ENCODE measurements at regions not wholly inside any gene's neighbourhood (a gene's known extent, or its start where the extent isn't known, plus 50 kb on each side); places are given as distances from the start of the nearest gene placed in this dataset.
"Not testable (repeated sequence)": the region's sequence is repeated elsewhere in the genome, so short reads cannot be mapped to it uniquely, and the experiment has no call there.

- Histone ChIP-seq H3K4me3 (ENCODE audit: low read length in 3 of 3) (no peak overlapping the region), H3K4me1 (ENCODE audit: control insufficient read depth in 2 of 3, insufficient read depth in 2 of 3, low read depth in 1 of 3, low read length in 3 of 3) (no peaks in the 10 kb centered on the region), H3K27ac (ENCODE audit: low read depth in 2 of 2, low read length in 2 of 2) (no peak overlapping the region), H3K9ac (ENCODE audit: low read length in 3 of 3) (no peak overlapping the region), H3K9me3 (ENCODE audit: control insufficient read depth in 2 of 3, insufficient read depth in 1 of 3, low read length in 3 of 3) (no peaks in the 10 kb centered on the region), H3K36me3 (ENCODE audit: control insufficient read depth in 2 of 3, insufficient read depth in 3 of 3, low read length in 3 of 3) (no peaks in the 10 kb centered on the region), H3K27me3 (ENCODE audit: control insufficient read depth, insufficient read depth, low read length) (no peaks in the 10 kb centered on the region)
- DNase-seq (no peak), FAIRE-seq (no peak)
- no peak for TF ChIP-seq CTCF (IDR thresholded peaks at IDR 0.05; ENCODE audit: borderline replicate concordance, extremely low read depth, insufficient read depth)
- intact Hi-C loops (cut with DNase I), result no loop called here
These were observed 400.9 kb upstream of the ZNF804A start for GRCh38 chr2:184197413-184197812.

GRCh38 chr2:184198791-184199190 is 399.5 kb upstream of the ZNF804A start:
- H3K36me3 ChIP-seq (ENCODE audit: control insufficient read depth in 2 of 3, insufficient read depth in 3 of 3, low read length in 3 of 3); H3K9ac ChIP-seq (ENCODE audit: low read length in 3 of 3); H3K27ac ChIP-seq (ENCODE audit: low read depth in 2 of 2, low read length in 2 of 2); H3K4me1 ChIP-seq (ENCODE audit: control insufficient read depth in 2 of 3, insufficient read depth in 2 of 3, low read depth in 1 of 3, low read length in 3 of 3); H3K27me3 ChIP-seq (ENCODE audit: control insufficient read depth, insufficient read depth, low read length); FAIRE-seq; H3K4me3 ChIP-seq (ENCODE audit: low read length in 3 of 3); DNase-seq; intact Hi-C loops (cut with DNase I); H3K9me3 ChIP-seq (ENCODE audit: control insufficient read depth in 2 of 3, insufficient read depth in 1 of 3, low read length in 3 of 3): not testable (repeated sequence)

GRCh38 chr2:184199274-184199673 is 399.1 kb upstream of the ZNF804A start:
- Histone ChIP-seq H3K4me1 (ENCODE audit: control insufficient read depth in 2 of 3, insufficient read depth in 2 of 3, low read depth in 1 of 3, low read length in 3 of 3) (no peaks in the 10 kb centered on the region), H3K27me3 (ENCODE audit: control insufficient read depth, insufficient read depth, low read length) (no peaks in the 10 kb centered on the region), H3K36me3 (ENCODE audit: control insufficient read depth in 2 of 3, insufficient read depth in 3 of 3, low read length in 3 of 3) (no peaks in the 10 kb centered on the region), H3K9ac (ENCODE audit: low read length in 3 of 3) (no peak overlapping the region), H3K9me3 (ENCODE audit: control insufficient read depth in 2 of 3, insufficient read depth in 1 of 3, low read length in 3 of 3) (no peaks in the 10 kb centered on the region), H3K4me3 (ENCODE audit: low read length in 3 of 3) (no peak overlapping the region), H3K27ac (ENCODE audit: low read depth in 2 of 2, low read length in 2 of 2) (no peak overlapping the region)
- TF ChIP-seq CTCF (IDR thresholded peaks at IDR 0.05; ENCODE audit: borderline replicate concordance, extremely low read depth, insufficient read depth), result no peak
- DNase-seq, result no peak
- FAIRE-seq, result no peak
- intact Hi-C loops (cut with DNase I), result no loop called here

- TF ChIP-seq CTCF (IDR thresholded peaks at IDR 0.05; ENCODE audit: borderline replicate concordance, extremely low read depth, insufficient read depth), result no peak
- FAIRE-seq, result no peak
- no peaks in the 10 kb centered on the region for H3K36me3 ChIP-seq (ENCODE audit: control insufficient read depth in 2 of 3, insufficient read depth in 3 of 3, low read length in 3 of 3)
- H3K27me3 ChIP-seq (ENCODE audit: control insufficient read depth, insufficient read depth, low read length), result no peaks in the 10 kb centered on the region
- no peak overlapping the region for H3K4me3 ChIP-seq (ENCODE audit: low read length in 3 of 3)
- intact Hi-C loops (cut with DNase I), result no loop called here
- H3K9ac ChIP-seq (ENCODE audit: low read length in 3 of 3), result no peak overlapping the region
- no peaks in the 10 kb centered on the region for H3K4me1 ChIP-seq (ENCODE audit: control insufficient read depth in 2 of 3, insufficient read depth in 2 of 3, low read depth in 1 of 3, low read length in 3 of 3)
- H3K9me3 ChIP-seq (ENCODE audit: control insufficient read depth in 2 of 3, insufficient read depth in 1 of 3, low read length in 3 of 3), result no peaks in the 10 kb centered on the region
- no peak overlapping the region for H3K27ac ChIP-seq (ENCODE audit: low read depth in 2 of 2, low read length in 2 of 2)
- DNase-seq, result no peak
These were observed 397.1 kb upstream of the ZNF804A start for GRCh38 chr2:184201246-184201645.
